ENCODE measurements at regions not wholly inside any gene's neighbourhood (a gene's known extent, or its start where the extent isn't known, plus 50 kb on each side); places are given as distances from the start of the nearest gene placed in this dataset.
"Not testable (repeated sequence)": the region's sequence is repeated elsewhere in the genome, so short reads cannot be mapped to it uniquely, and the experiment has no call there.

DNA sequence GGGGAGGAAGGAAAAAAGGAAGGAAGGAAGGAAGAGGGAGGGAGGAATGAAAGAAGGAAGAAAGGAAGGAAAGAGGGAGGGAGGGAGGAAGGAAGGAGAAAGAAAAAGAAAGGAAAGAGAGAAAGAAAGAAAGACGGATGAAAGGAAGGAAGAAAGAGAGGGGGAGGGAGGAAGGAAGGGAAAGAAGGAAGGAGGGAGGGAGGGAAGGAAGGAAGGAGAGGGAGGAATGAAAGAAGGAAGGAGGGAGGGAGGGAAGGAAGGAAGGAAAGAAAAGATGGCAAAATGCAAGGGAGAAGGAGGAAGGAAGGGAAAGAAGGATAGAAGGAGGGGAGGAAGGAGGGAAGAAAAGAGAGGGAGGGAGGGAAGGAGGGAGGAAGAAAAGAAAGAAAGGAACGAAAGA, 257.3 kb upstream of the C16orf82 start:
- no peak for DNase-seq

GRCh38 chr16:26816266-26816665, 250.5 kb upstream of the C16orf82 start:
- DNase-seq, result no peak

DNA sequence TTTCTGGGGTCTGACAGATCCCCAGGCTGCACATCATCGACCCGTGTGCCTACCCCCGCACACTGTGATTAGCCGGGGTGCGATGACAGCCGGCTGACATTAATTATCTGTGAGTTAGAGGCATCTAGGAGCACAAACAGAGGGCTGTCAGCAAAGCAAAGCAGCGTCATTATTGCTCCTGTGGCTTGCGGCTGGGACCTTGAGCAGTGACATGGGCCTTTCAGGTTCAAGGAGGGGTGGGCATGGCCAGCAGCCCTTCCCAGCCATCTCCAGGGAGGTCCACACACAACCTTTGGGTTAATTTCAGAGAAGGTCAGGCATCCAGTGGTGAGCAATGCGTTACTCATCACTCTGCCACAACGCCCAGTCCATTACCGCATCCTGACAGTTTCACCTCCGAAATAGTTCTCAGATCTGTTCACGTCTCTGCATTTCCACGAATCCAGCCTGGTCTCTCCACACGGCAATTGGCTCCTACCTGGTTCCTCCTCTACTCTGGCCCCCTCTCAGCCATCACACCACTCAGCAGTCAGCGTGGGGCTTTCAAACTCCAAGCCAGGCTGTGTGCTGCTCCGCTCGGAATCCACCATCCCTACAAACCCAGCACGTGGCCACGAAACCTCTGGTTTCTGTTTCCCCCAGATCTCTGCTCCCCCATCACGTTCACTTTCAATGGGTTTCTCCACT, 249.7 kb upstream of the C16orf82 start:
- no peak for DNase-seq

- DNase-seq, result no peak
These were observed 248.3 kb upstream of the C16orf82 start for GRCh38 chr16:26818393-26818792.

DNA sequence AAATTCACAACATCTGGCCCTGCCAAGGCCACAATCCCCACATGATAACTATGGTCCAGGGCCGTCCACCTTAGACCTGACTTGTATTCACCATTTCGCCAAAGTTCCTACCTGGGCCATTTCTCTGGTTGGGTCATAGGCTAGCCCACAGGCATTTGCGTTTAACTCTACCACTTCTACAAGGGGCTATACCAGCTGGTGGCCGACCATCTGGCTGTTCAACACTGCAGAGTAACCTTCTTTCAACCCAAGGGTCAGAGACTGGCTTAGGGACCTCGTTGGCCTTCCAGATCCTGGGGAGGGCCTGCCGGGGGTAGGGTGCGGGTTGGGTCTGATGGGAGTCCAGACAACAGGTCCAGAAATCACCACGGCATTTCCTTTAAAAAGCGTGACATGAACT, 242.3 kb upstream of the C16orf82 start:
- DNase-seq, result no peak

DNA sequence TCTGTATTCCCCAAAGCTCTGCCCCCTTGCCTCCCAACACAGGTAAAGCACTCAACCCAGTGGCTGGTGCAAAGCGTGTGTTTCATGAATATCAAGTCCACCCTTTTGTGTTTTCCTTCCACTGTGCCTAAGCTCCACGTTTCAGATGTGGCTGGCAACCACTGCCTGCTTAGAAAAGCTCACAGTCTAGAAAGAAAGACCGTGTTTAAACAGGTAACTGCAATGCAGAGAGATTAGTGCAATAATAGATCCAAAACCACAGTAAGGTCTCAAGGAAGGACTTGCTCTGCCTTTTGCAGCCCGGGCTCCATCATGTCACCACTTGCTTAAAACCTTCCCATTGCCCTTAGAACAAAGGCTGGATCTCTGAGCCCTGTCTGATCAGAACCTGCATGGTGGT, 240.2 kb upstream of the C16orf82 start:
- no peak for DNase-seq

DNA sequence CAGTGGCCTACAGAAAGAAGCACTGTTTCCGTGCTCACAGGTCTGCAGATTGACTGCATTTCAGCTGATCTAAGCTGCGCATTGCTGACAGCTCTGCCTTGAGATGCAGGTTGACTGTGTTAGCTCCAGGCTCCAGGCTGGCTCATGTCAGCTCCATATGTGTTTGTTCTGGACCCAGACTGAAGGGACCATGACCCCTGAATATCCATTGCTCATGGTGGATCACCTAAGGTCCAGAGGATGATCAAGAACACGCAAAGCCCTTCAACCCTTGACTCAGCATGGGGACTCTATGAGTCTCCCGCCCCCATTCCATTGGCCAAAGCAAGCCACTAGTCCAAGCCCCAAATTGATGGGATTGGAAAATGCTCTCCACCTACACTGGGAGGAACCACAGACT, 239.3 kb upstream of the C16orf82 start:
- DNase-seq, result no peak

GRCh38 chr16:26830428-26831127, 236.1 kb upstream of the C16orf82 start:
- peak; percentile 34 for DNase-seq

DNA sequence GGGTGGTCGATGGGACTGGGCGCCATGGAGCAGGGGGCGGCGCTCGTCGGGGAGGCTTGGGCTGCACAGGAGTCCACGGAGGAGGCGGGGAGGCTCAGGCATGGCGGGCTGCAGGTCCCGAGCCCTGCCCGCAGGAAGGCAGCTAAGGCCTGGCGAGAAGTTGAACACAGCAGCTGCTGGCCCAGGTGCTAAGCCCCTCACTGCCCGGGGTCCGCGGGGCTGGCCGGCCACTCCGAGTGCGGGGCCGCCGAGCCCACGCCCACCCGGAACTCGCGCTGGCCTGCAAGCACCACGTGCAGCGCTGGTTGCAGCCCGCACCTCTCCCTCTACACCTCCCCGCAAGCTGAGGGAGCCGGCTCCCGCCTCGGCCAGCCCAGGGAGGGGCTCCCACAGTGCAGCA, 230.6 kb upstream of the C16orf82 start:
- not testable (repeated sequence) for DNase-seq

DNA sequence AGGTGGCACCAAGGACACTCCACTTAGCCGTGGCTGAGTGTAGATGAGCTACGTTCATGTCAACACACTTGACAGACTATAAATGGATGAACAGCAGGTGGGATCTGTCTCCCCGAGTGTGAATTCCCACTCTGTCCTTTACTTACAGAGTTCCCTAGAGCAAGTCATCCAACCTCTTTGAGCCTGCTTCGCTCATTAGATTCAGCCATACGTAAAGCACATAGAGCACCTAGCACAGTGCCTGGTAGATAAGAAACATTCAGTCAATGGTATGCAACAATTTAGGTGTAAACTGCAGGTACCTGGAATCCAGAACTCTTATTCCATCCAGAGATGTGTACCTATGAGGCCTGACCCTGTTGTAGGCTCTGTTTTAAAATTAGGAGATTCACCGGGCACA, 227.8 kb upstream of the C16orf82 start:
- no peak for DNase-seq

- DNase-seq, result no peak
These were observed 226.0 kb upstream of the C16orf82 start for GRCh38 chr16:26840691-26841090.

DNA sequence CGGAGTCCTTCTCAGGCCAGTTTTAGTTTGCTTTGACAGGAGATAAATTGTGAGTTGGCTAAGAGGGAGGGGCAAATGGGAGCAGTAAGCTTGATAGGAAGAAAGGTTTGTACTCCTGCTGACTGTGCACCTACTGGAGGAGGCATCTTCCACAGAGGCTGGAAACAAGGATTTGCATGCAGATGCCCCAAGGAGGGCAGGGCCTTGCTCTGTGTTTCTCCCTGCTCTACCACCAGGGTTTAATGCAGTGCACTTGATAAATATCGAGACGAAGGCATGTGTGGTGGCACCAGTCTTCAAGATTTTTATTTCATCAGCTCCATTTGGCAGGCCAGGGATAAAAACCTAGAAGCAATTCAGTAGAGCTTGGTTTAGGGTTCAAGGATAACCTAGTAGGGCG, 210.5 kb upstream of the C16orf82 start:
- DNase-seq, result no peak

DNA sequence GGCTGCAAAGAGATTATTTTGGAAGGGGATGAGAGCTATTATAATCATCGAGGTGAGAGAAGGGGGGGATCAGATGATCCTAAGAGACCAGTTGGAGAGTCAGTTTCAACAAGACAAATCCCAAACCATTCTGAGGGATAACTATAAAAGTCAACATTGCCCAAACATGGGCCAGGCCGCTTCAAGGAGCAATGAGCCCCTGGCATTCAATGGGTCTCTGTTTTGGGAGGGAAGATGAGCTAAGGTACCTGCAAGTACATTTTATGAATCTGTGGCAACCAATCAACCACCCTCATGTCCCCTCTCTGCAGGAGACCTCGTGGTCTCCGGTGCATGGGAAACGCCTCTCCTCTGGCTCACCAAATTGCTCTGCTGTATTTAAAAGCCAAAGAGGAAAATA, 209.9 kb upstream of the C16orf82 start:
- DNase-seq, result no peak

DNA sequence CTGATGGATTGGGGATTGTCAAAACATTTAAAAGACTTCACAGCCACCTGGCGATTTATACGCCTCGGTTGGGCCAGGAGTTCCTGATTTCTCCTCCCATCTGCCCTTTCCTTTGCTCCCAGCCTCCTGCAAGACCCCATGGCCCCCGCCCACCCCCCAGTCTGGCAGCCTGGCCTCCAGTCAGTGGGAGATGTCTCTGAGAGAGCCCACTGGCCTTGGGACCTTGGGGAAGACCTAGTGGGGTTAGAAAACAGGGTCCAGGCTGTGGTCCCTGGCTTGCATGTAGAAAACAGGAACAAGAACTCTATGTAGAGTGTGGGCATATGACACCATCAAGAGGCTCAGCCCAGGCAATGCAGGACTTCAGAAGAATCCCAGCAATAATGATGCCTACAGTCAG, 209.4 kb upstream of the C16orf82 start:
- DNase-seq, result no peak

DNA sequence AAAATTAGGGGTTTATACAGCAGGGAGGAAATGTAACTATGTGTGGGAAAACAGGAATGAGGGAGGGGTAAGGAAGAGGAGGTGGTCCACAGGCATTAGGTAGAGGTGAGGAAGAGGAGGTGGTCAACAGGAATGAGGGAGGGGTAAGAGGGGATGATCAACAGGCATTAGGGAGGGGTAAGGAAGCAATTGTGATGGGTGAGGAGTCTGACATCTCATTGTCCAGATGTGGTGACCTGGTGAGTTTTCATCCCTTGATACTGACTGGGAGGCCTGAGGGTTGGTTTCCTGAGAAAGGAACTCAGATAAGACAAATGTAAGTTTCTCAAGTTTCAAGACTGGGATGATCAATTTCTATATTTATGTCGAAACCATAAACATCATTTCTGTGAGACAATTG, 206.2 kb upstream of the C16orf82 start:
- DNase-seq, result no peak

DNA sequence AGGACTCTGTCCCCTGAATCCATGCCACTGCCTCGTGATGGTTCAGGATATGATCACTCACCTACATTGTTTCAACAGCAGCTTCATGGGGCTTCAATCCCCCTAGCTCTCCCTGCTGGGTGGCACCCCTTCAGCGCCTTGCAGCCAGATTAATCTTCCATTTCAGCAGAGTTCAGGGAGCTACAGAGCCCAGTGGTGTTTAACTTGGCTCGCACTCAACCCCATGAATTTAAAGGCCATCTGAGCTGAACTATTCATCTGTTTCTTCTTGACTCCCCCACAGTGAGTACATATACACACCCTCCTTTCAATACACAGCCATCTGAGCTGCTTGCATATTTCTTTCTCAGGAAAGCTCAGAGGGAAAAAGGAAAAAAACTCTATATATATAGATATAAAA, 202.8 kb upstream of the C16orf82 start:
- no peak for DNase-seq

DNA sequence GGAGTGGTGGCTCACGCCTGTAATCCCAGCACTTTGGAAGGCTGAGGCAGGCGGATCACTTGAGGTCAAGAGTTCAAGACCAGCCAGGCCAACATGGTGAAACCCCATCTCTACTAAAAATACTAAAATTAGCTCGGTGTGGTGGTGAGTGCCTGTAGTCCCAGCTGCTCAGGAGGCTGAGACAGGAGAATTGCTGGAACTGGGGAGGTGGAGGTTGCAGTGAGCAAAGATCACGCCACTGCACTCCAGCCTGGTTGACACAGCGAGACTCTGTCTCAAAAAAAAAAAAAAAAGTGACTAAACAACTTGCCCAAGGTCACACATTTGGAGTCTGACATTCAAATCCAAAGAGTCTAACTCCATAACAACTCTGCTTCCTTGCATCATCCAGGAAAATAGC, 192.4 kb upstream of the C16orf82 start:
- DNase-seq, result not testable (repeated sequence)

- no peak for DNase-seq
These were observed 189.3 kb upstream of the C16orf82 start for GRCh38 chr16:26877421-26877820.

DNA sequence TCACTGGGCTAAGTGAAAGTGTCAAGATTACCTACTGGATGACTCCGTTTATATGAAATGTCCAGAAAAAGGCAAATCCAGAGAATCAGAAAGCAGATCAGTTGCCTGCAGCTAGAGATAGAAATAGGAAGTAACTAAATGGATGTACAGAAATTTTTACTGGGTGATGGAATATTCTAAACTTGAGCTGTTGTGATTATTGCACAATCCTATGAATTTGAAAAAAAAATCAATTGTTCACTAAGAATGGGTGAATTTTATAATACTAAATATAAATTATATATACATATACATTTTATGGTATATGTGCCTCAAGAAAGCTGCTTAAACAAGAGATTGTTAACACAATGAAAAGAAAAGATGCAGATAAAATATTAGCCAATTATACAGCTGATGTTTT, 181.1 kb upstream of the C16orf82 start:
- DNase-seq, result no peak

DNA sequence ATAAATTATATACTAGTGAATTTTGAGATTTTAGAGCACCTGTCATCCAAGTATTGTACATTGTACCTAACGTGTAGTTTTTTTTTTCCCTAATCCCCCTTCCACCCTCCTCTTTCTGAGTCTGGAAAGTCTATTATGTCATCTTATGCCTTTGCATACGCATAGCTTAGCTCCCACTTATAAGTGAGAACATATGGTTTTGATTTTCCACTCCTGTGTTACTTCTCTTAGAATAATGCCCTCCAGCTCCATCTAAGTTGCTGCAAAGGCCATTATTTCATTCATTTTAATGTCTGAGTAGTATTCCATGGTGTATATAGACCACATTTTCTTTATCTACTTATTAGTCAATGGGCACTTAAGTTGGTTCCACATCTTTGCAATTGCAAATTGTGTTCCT, 177.0 kb upstream of the C16orf82 start:
- DNase-seq, result no peak

DNA sequence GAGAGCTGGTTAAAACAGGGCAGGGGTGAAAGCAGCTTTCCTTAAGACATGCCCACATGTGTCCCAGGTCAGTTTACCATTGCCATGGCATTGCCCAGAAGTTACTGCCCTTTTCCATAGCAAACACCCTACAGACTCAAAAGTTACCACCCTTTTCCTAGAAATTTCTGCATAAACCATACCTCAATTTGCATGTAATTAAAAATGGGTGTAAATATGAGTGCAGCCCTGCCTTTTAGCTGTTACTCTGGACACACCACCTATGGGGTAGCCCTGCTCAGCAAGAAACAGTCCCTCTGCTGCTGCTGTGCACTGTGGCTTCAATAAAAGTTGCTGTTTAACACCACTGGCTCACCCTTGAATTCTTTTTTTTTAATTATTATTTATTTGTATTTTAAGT, 168.5 kb upstream of the C16orf82 start:
- no peak for DNase-seq

DNA sequence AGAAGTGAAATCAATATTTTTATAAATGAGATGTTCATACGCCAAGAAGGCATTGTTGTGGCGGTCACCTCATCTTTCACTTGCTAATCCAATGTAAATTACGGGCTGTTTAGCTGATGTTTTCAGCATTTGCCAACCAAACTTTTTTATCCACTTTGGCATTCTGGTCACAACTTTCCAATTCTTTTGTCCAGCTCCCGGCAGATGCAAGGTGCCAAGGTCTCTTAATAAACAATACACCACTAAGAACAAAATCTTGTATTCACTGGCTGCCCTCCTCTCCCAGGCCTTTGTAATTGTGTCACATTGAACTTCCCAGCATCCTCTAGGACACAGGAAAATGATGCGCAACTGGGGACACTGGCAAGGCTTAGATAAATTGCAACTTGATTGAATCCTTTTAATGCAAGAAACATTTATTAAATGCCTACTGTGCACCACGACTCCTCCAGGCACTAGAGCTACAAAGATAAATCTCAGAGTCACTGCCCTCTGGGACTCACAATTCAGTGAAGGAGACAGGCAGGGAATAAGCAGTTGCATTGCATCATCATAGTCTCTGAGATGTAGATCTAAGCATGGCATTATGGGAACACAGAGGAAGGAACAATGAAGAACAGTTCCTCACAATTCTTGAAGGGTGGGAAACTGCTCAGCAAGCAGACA, 165.4 kb upstream of the C16orf82 start:
- DNase-seq, result no peak

GRCh38 chr16:26901983-26902382, 164.7 kb upstream of the C16orf82 start:
- DNase-seq, result no peak

DNA sequence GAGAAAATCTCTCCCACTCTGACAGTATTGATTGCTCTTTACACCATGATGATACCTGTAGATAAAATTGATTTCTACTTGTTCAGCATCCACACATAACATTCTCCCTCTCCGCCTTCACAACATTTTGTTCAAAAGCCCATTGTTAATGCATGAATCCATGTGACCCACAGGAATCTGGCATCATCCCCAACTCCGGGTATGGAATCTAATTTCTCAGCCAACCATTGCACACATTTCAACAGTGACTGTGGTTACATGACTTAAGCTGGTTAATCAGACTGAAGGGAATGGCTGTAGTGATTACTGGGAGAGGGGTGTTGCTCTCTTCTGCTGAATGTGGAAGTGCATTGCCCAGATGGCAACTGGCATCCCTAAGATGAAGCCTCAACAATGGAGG, 161.4 kb upstream of the C16orf82 start:
- DNase-seq, result no peak
